CD14-positive monocyte (primary cell): ENCODE measurements at regions not wholly inside any gene's neighbourhood (a gene's known extent, or its start where the extent isn't known, plus 50 kb on each side); places are given as distances from the start of the nearest gene placed in this dataset.
"Not testable (repeated sequence)": the region's sequence is repeated elsewhere in the genome, so short reads cannot be mapped to it uniquely, and the experiment has no call there.

Experiments used
- DNase-seq, 3 donors: peaks; one replicate each; pipeline ENCODE4 v3.0.0-alpha.2; 2011 to 2022
- H2AFZ ChIP-seq: 2 replicates; pipeline ENCODE4 v1.6.0; 2012; ENCODE audit warnings: mild to moderate bottlenecking, low read depth, low read length, inconsistent platforms; ENCODE audit not compliant: insufficient read depth, poor library complexity, severe bottlenecking
- H3K27ac ChIP-seq, 2 donors: 1 replicate in 1 of 2; 2 replicates in 1 of 2; pipeline ENCODE4 v1.5.1; 2012 to 2013; ENCODE audit warnings: low read length in 2 of 2, control low read depth in 1 of 2, inconsistent platforms in 1 of 2, low read depth in 1 of 2, mild to moderate bottlenecking in 1 of 2
- H3K27me3 ChIP-seq, 2 donors: one replicate each; pipeline versions ENCODE4 v1.6.0 to v1.6.1; 2011 to 2013; ENCODE audit warnings: low read length in 2 of 2; ENCODE audit not compliant: control insufficient read depth in 2 of 2, insufficient read depth in 2 of 2
- H3K36me3 ChIP-seq, 2 donors: replicated peaks in 1 of 2; 1 replicate in 1 of 2; 2 replicates in 1 of 2; pipeline versions ENCODE4 v1.5.1 to v1.6.1; 2012 to 2013; ENCODE audit warnings: low read length in 2 of 2, control low read depth in 1 of 2, inconsistent platforms in 1 of 2, mild to moderate bottlenecking in 1 of 2; ENCODE audit not compliant: insufficient read depth in 2 of 2, control insufficient read depth in 1 of 2
- H3K4me1 ChIP-seq, 2 donors: 1 replicate in 1 of 2; 2 replicates in 1 of 2; pipeline versions ENCODE4 v1.5.1 to v1.6.1; 2012 to 2013; ENCODE audit warnings: low read length in 2 of 2, control low read depth in 1 of 2, inconsistent platforms in 1 of 2, mild to moderate bottlenecking in 1 of 2, moderate library complexity in 1 of 2; ENCODE audit not compliant: insufficient read depth in 2 of 2, control insufficient read depth in 1 of 2
- H3K4me2 ChIP-seq: replicated peaks from 2 replicates; pipeline ENCODE3; 2012; ENCODE audit warnings: low read length, moderate library complexity, mild to moderate bottlenecking; ENCODE audit not compliant: poor library complexity, severe bottlenecking; ENCODE audit errors: extremely low read depth
- H3K4me3 ChIP-seq, 3 experiments: fragments of 200-600 bp in 1 of 3; sonication (generic) in 1 of 3; replicated peaks in 1 of 3; 1 replicate in 2 of 3; 2 replicates in 1 of 3; pipeline ENCODE4 v1.5.1; 2011 to 2013; ENCODE audit warnings: low read length in 3 of 3, mild to moderate bottlenecking in 3 of 3, control low read depth in 2 of 3, low read depth in 2 of 3, inconsistent platforms in 1 of 3, moderate library complexity in 1 of 3
- H3K79me2 ChIP-seq: 2 replicates; pipeline ENCODE4 v1.6.0; 2012; ENCODE audit warnings: mild to moderate bottlenecking, control low read depth, inconsistent platforms, low read length, moderate library complexity; ENCODE audit not compliant: insufficient read depth
- H3K9ac ChIP-seq: 2 replicates; pipeline ENCODE4 v1.6.0; 2017; ENCODE audit warnings: low read length, mild to moderate bottlenecking; ENCODE audit not compliant: insufficient read depth, poor library complexity, severe bottlenecking
- H3K9me3 ChIP-seq, 2 donors: replicated peaks in 1 of 2; 1 replicate in 1 of 2; 2 replicates in 1 of 2; pipeline versions ENCODE4 v1.5.1 to v1.6.1; 2012 to 2013; ENCODE audit warnings: low read length in 2 of 2, control low read depth in 1 of 2; ENCODE audit not compliant: control insufficient read depth in 1 of 2, insufficient read depth in 1 of 2
- H4K20me1 ChIP-seq: 2 replicates; pipeline ENCODE4 v1.6.0; 2012; ENCODE audit warnings: mild to moderate bottlenecking, low read length, control low read depth, moderate library complexity; ENCODE audit not compliant: insufficient read depth
- H3K27ac Mint-ChIP-seq, 7 donors: one replicate each; pipeline ENCODE4 v1.8.0; 2020; ENCODE audit warnings: mild to moderate bottlenecking in 7 of 7, mixed read lengths in 7 of 7, moderate library complexity in 6 of 7, inconsistent platforms in 2 of 7
- H3K27me3 Mint-ChIP-seq, 3 donors: one replicate each; pipeline ENCODE4 v1.8.0; 2021 to 2022; ENCODE audit warnings: low read depth in 3 of 3, mild to moderate bottlenecking in 3 of 3, mixed read lengths in 3 of 3, moderate library complexity in 3 of 3, inconsistent platforms in 1 of 3
- H3K36me3 Mint-ChIP-seq, 2 donors: one replicate each; pipeline ENCODE4 v1.8.0; 2020; ENCODE audit warnings: mixed read lengths in 2 of 2, inconsistent platforms in 1 of 2, mild to moderate bottlenecking in 1 of 2
- H3K4me1 Mint-ChIP-seq: one replicate; pipeline ENCODE4 v1.8.0; 2020; ENCODE audit warnings: mild to moderate bottlenecking, mixed read lengths
- H3K4me3 Mint-ChIP-seq, 2 donors: one replicate each; pipeline ENCODE4 v1.8.0; 2020; ENCODE audit warnings: mild to moderate bottlenecking in 2 of 2, mixed read lengths in 2 of 2, moderate library complexity in 1 of 2
- H3K9me3 Mint-ChIP-seq, 7 donors: one replicate each; pipeline ENCODE4 v1.8.0; 2020 to 2022; ENCODE audit warnings: mixed read lengths in 7 of 7, mild to moderate bottlenecking in 6 of 7, moderate library complexity in 6 of 7, inconsistent platforms in 2 of 7
- WGBS: methylation state at CpG from one replicate; pipeline ENCODE4 v1.1.5; 2013; ENCODE audit warnings: missing lambda C conversion rate; ENCODE audit not compliant: insufficient coverage; 5-methylcytosine and 5-hydroxymethylcytosine counted together
- intact Hi-C, 2 donors: fragments of 100-400 bp; cut with micrococcal nuclease; formaldehyde crosslinking; loops; one replicate each; pipeline versions ENCODE4 v1.15.0 to v1.15.1; 2023
- TF ChIP-seq, protein P1 (sequence below): fragments of 200-600 bp; IDR thresholded peaks from one replicate; pipeline ENCODE4 v1.8.0; 2022; ENCODE audit warnings: antibody characterized with exemption, mild to moderate bottlenecking

DNA sequence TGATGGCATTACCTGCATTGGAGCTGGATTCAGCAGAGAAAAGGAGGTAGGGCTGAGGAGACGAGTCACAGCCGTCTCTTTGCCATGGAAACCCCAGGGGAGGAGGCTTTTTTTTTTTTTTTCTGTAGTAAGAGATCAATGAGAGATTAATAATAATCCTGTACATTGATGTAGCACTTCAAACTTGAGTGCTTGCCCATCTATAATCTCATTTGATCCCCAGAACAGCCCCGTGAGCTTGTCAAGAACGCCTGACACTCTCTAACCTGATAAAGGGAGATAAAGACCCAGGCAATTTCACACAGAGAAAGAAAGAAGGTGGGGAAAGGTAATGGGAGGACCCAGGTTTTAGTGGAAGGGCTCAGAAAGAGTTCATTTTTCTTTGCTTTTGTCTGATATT is 195.2 kb upstream of the FOXK1 start:
- H3K4me3 Mint-ChIP-seq = no peak overlapping the region
- H3K9me3 ChIP-seq = peaks cover 8 to 18% of the 10 kb centered on the region in 2 donors
- no peak overlapping the region for H3K27ac ChIP-seq
- no peak overlapping the region for H3K4me2 ChIP-seq
- peaks cover 0 to 5% (median 0%) of the 10 kb centered on the region in 3 donors for H3K27me3 Mint-ChIP-seq
- H3K36me3 Mint-ChIP-seq = no peaks in the 10 kb centered on the region
- no peak for DNase-seq
- TF ChIP-seq, protein P1, sequence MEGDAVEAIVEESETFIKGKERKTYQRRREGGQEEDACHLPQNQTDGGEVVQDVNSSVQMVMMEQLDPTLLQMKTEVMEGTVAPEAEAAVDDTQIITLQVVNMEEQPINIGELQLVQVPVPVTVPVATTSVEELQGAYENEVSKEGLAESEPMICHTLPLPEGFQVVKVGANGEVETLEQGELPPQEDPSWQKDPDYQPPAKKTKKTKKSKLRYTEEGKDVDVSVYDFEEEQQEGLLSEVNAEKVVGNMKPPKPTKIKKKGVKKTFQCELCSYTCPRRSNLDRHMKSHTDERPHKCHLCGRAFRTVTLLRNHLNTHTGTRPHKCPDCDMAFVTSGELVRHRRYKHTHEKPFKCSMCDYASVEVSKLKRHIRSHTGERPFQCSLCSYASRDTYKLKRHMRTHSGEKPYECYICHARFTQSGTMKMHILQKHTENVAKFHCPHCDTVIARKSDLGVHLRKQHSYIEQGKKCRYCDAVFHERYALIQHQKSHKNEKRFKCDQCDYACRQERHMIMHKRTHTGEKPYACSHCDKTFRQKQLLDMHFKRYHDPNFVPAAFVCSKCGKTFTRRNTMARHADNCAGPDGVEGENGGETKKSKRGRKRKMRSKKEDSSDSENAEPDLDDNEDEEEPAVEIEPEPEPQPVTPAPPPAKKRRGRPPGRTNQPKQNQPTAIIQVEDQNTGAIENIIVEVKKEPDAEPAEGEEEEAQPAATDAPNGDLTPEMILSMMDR = no peak
- H2AFZ ChIP-seq = no peak overlapping the region
- H3K79me2 ChIP-seq = no peaks in the 10 kb centered on the region
- intact Hi-C loops = no loop called here
- H3K4me3 ChIP-seq = no peak overlapping the region
- H3K27ac Mint-ChIP-seq = no peak overlapping the region
- H4K20me1 ChIP-seq = no peaks in the 10 kb centered on the region
- no peaks in the 10 kb centered on the region for H3K4me1 Mint-ChIP-seq
- H3K36me3 ChIP-seq = no peaks in the 10 kb centered on the region
- H3K9ac ChIP-seq = no peak overlapping the region
- peaks cover 16 to 48% (median 28%) of the 10 kb centered on the region in 7 donors for H3K9me3 Mint-ChIP-seq
- H3K27me3 ChIP-seq = no peaks in the 10 kb centered on the region
- WGBS = no CpG with 5 or more reads among the region's 4 CpGs
- H3K4me1 ChIP-seq = no peaks in the 10 kb centered on the region

DNA sequence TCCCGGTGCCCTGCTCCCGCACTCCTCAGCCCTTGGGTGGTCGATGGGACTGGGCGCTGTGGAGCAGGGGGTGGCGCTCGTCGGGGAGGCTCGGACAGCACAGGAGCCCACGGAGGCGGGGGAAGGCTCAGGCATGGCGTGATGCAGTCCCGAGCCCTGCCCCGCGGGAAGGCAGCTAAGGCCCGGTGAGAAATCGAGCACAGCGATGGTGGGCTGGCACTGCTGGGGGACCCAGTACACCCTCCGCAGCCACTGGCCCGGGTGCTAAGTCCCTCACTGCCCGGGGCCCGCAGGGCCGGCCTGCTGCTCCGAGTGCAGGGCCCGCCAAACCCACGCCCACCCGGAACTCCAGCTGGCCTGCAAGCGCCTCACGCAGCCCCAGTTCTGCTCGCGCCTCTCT is 185.2 kb upstream of the FOXK1 start:
- H3K27ac ChIP-seq, H3K9ac ChIP-seq, H4K20me1 ChIP-seq, H3K27ac Mint-ChIP-seq, H3K36me3 ChIP-seq, H3K4me2 ChIP-seq, H3K36me3 Mint-ChIP-seq, H3K4me3 Mint-ChIP-seq, H3K4me3 ChIP-seq, DNase-seq, H3K79me2 ChIP-seq, H3K27me3 ChIP-seq, H3K27me3 Mint-ChIP-seq, intact Hi-C loops, H2AFZ ChIP-seq, H3K4me1 Mint-ChIP-seq, H3K4me1 ChIP-seq: not testable (repeated sequence)
- peaks cover 26 to 28% of the 10 kb centered on the region in 2 donors for H3K9me3 ChIP-seq
- peaks cover 24 to 51% (median 33%) of the 10 kb centered on the region in 7 donors for H3K9me3 Mint-ChIP-seq
- WGBS = 94% methylated on average over 17 of the region's 30 CpGs
